HG03175 (cell line): ENCODE measurements at regions not wholly inside any gene's neighbourhood (a gene's known extent, or its start where the extent isn't known, plus 50 kb on each side); places are given as distances from the start of the nearest gene placed in this dataset.

Source experiments
- ATAC-seq: cut with Tn5 transposase; IDR thresholded peaks from one replicate; pipeline ENCODE4 v1.9.1; 2021; ENCODE audit warnings: mild to moderate bottlenecking, moderate library complexity; ENCODE audit not compliant: unreplicated experiment

GRCh38 chr1:114232691-114233090, 79.0 kb upstream of the SYT6 start:
- ATAC-seq, result no peak

- no peak for ATAC-seq
These were observed 77.6 kb upstream of the SYT6 start for GRCh38 chr1:114231301-114231700.

- no peak for ATAC-seq
These were observed 75.7 kb upstream of the SYT6 start for GRCh38 chr1:114229368-114229767.

DNA sequence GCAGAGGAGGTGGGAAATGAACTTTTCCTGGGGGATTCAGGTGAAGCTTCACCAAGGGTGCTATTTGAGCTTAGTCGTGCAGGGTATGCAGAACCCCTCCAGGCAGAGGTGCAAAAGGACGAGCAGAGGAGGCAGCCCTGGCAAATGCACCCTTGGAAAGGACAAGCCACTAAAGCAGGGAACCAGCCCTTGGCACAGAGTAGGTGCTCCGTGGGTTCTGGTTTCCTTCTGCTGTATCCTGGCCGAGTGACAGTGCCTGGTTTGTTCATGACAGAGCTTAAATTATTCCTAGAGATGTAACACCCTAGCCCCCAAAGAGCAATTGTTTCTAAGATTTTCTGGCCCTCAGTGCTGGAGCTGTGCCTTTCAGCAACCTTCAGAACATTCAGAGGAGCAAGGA, 73.4 kb upstream of the SYT6 start:
- no peak for ATAC-seq

DNA sequence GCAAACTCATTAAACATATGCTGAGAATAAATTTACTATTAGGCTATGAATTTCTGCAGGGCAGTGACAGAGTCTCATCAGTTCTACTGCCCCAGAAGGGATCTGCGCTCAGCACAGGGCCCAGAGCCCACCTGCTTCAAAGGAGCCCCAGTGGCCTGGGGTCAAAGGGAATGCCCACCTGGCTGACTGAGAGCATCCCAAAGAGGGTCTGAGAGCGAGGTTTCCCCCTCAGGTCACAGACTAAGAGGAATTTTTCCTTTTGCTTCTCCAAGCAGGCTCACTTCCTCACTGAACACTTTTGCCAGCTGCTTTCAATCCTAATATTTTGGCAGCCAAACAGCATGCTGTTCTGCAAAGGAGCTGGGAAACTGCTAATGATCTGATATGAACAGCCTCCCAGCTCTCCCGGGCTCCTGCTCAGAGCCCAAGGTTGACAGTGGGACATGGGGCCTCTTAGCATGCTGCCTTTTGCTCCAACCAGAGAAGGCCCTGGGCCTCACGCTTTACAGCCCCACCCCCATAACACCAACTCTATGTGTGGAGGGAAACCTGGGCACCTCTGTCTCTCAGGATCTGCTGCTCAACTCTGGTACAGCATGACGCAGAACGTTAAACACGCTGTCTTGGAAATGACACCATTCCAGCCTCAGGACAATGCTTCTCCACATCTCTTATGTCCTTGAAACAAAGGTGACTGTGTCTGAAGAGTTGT, 70.7 kb upstream of the SYT6 start:
- no peak for ATAC-seq

DNA sequence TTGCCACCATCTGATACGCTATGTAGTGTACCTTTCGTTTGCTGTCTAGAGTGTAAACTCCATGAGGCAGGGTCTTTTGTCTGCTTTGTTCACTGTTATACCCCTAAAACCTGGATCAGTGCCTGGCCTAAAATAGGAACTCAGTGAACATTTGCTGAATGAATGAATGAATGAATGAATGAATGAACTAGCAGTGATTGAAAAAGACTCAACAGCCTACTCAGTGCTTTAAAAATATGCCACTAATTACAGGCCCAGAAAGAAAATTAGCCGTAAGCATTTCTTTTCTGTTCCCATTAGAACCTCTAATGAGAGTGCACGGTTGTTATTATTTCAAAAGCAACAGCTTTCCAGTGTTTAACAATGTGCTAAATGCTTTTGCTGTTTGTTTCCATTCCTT, 69.3 kb upstream of the SYT6 start:
- ATAC-seq, result no peak

DNA sequence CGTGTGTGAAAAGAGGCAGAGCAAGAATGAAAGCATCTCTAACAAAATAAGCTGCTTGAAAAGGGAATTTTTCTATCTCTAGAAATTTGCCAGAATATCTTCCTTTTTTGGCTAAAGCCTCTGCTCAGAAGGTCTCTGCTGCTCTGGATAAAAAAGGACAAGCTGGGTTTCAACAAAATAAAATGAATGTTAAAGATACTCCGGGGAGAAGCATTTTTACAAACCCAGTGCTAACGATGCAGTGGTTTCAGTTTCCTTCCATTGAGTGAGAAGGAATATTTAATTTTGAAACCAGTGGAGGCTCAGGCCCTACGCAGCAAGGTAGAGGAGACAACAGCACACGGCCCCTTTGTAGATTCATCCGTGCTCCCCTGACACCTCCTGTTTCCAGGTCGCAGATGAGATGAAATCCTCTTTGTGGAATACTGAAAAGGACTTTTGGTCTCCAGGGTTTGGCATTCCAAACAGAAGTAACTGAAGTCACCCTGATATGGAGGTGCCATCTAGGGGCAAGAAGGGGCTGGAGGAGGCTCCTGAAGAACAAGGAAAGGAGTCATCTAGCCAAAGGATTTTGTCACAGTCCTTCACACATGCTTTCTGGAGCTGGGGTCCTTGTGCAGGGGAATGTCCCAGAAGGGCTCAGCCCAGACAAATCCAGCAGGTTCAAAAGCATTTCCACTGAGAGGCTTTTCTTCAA, 65.7 kb upstream of the SYT6 start:
- ATAC-seq, result no peak

GRCh38 chr1:114218361-114219171, 64.9 kb upstream of the SYT6 start:
- ATAC-seq, result no peak

DNA sequence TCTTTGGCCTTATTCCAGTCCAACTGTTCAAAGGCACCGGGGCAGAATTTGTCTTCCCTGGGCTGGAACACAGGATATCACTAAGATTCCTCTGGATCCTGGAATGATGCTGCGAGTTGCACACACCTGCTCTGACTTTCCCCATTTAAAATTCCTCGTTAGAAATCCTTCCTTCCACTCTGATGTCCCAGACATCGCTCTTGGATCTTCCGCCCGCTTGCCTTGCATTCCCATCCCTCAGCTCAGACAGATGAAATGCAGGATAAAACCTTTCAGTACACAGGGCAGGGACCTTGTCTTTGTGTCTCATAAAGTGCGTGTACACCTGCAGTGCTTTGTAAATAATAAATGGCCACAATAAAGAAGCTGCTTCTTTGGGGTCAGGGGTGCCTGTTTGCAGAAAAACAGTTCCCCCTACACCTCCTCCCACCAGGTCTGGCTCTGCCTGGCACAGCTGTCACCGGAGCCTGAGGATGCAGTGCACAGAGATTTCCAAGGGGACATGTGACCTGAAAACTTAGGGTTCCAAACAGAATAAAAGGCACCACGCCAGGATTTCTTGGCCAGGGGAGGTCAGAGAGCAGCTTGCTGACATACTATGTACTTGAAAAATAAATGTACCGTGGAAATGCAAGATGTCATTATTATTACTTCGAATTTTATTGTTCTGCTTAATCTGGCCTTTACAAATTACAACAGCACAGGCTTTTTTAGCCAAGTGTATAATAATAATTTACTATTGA, 62.9 kb upstream of the SYT6 start:
- no peak for ATAC-seq

GRCh38 chr1:114215436-114215835, 61.8 kb upstream of the SYT6 start:
- no peak for ATAC-seq

DNA sequence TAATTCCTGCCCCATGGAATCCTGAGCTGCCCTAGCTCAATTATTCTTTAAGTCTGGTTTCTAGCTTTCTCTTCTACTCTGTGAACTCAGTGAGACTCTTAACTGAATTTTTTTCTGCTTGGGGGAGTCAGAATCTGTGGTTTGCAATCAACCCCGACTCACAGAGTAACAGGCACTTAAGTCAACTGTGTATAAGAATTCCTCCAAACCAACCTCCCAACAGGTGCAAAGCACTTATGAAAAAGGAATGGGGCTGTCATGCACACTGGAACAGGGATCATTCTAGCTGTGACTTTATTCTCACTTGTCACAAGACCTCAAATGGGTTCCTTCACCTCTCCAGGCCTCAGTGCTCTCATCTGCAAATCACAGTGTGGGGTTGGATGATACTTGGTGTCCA, 60.3 kb upstream of the SYT6 start:
- ATAC-seq, result no peak

DNA sequence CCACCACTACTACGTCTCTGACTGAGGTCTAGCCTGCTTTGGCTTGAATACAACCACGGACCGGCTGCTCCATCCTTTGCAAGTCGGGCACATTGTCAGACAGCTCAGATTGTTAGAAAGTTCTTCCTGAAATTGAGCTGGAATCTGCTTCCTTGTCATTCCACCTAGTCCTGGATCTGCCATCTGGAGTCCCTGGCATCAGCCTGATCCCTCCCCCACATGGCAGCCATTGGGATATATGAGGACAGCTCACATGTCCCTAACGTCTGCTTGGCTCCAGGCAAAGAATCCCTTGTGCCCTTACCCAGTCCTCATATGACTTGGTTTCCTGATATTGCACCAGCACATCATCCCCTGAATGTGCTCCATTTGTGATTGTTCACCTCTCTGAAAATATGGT, 56.3 kb upstream of the SYT6 start:
- no peak for ATAC-seq

GRCh38 chr1:114208714-114209113, 55.0 kb upstream of the SYT6 start:
- no peak for ATAC-seq

DNA sequence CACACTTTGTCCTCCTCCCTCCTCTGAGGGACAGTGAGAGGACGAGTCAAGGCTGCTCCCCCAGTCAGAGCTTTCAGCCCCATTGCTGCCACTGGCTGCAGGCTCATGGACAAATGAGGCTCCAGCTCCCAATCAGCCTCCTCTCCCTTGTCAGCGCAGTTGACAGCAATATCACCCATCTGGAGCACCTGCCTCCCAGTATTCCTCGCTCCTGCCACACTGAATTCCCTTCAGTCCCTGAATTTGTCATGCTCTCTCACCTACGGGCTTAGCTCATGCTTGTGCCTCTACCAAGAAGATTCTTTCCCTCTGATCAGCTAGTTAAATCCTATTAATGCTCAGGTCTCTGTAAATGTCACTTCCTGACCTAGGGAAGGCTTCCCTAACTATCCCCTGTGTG, 54.4 kb upstream of the SYT6 start:
- no peak for ATAC-seq

- ATAC-seq, result no peak
These were observed 54.0 kb upstream of the SYT6 start for GRCh38 chr1:114207635-114208034.

GRCh38 chr1:114206392-114206791, 52.7 kb upstream of the SYT6 start:
- ATAC-seq, result no peak

DNA sequence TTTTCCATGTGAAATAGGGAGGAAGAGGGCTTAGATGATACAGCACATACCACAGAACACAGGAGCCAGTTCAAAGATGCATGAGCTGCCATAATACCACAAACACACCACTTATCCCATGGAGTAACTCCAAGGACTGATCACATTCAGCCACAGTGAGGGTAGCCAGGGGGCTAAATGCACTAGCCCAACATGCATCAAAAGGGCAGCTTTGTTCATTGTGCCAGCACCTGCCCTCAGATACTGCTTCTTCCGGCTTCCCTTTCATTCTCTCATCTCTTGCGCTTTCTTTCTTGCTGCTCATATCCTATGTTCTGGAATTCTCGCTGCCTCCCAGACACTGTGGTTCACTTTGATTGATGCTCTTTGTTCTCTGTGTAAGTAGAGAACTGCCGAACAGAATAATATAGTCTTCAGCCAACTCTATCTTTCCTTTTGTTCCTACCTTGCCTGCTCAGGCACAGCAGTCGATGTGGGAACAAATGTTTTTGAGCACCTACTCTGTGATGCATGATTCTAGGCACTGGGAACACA, 50.0 kb upstream of the SYT6 start:
- no peak for ATAC-seq
